ENCODE measurements at regions not wholly inside any gene's neighbourhood (a gene's known extent, or its start where the extent isn't known, plus 50 kb on each side); places are given as distances from the start of the nearest gene placed in this dataset.

- Histone ChIP-seq H4K5ac (ENCODE audit: insufficient read length, low read depth, low read length) (no peak overlapping the region), H4K8ac (replicated peaks; ENCODE audit: insufficient read length, low read depth, low read length) (no peak overlapping the region), H2AFZ (ENCODE audit: low read length) (no peak overlapping the region), H2BK15ac (ENCODE audit: low read depth, low read length) (no peak overlapping the region), H3K9ac (ENCODE audit: extremely low read depth, insufficient read length, low read length) (no peak overlapping the region), H3K18ac (ENCODE audit: insufficient read length, low read depth, low read length) (no peak overlapping the region), H3K79me2 (ENCODE audit: insufficient read depth, low read length) (no peaks in the 10 kb centered on the region), H3K4me2 (ENCODE audit: insufficient read depth, insufficient read length, low read length) (no peak overlapping the region), H2BK20ac (ENCODE audit: low read depth, low read length, poor library complexity, severe bottlenecking) (no peak overlapping the region), H4K20me1 (ENCODE audit: control insufficient read depth, insufficient read depth, insufficient read length) (no peaks in the 10 kb centered on the region), H2AK5ac (ENCODE audit: insufficient read length, low read length) (no peak overlapping the region), H3K23me2 (ENCODE audit: insufficient read length, low read depth, low read length, poor library complexity, severe bottlenecking) (peaks cover 2% of the 10 kb centered on the region), H3K56ac (ENCODE audit: insufficient read length, low read depth, low read length) (no peak overlapping the region), H3K4me1 (ENCODE audit: insufficient read depth, low read length) (peaks cover 10% of the 10 kb centered on the region; the same call in 1 of the 2 replicates), H3K23ac (ENCODE audit: insufficient read length, low read depth, low read length) (no peak overlapping the region), H3K79me1 (ENCODE audit: insufficient read depth, low read depth, low read length, poor library complexity, severe bottlenecking) (no peaks in the 10 kb centered on the region), H3K14ac (ENCODE audit: insufficient read depth, low read length) (no peak overlapping the region), H3K27ac (ENCODE audit: insufficient read length, low read depth, low read length) (no peak overlapping the region), H4K91ac (ENCODE audit: insufficient read length, low read depth, low read length) (no peak overlapping the region), H2BK12ac (ENCODE audit: insufficient read length, low read depth, low read length) (no peak overlapping the region), H3T11ph (ENCODE audit: low read length) (no peak overlapping the region), H3K27me3 (ENCODE audit: insufficient read depth, low read length) (no peaks in the 10 kb centered on the region), H2BK120ac (ENCODE audit: low read depth, low read length, poor library complexity, severe bottlenecking) (no peak overlapping the region), H3K4ac (ENCODE audit: low read depth, low read length) (no peak overlapping the region), H3K9me3 (ENCODE audit: control insufficient read depth, low read depth, low read length) (peaks cover 5% of the 10 kb centered on the region), H2BK5ac (ENCODE audit: insufficient read length, low read length) (no peak overlapping the region)
- DNase-seq = no peak
- peaks cover 0 to 39% (median 15%) of the 10 kb centered on the region in 3 experiments for H3K36me3 Mint-ChIP-seq (ENCODE audit: insufficient read depth in 1 of 3, low read depth in 3 of 3)
- WGBS (ENCODE audit: extremely low coverage, insufficient read length, low lambda C conversion rate) = no CpG with 5 or more reads among the region's 2 CpGs
- H3K9me3 Mint-ChIP-seq = peaks cover 3 to 14% of the 10 kb centered on the region in 2 experiments
- peaks cover 36 to 40% of the 10 kb centered on the region in 2 experiments for H3K4me1 Mint-ChIP-seq
- peak overlapping the region; percentile 77 to 93 (median 86); a peak in 4 of 7 replicates for H3K27ac Mint-ChIP-seq
- H3K27me3 Mint-ChIP-seq (ENCODE audit: low read depth) = no peaks in the 10 kb centered on the region; the same call in 1 of the 2 replicates
- no peak overlapping the region for H3K4me3 Mint-ChIP-seq
- TF ChIP-seq CTCF (conservative IDR thresholded peaks at IDR 0.05) = peak; percentile 53
These were observed 932.9 kb downstream of the QKI start for GRCh38 chr6:164347455-164347854.

Data from H9 (cell line).